ENCODE measurements at regions not wholly inside any gene's neighbourhood (a gene's known extent, or its start where the extent isn't known, plus 50 kb on each side); places are given as distances from the start of the nearest gene placed in this dataset.

- Histone ChIP-seq H3K36me3 (ENCODE audit: control insufficient read depth in 2 of 2, insufficient read depth in 2 of 2, low read length in 2 of 2) (no peaks in the 10 kb centered on the region), H3K4me1 (ENCODE audit: control insufficient read depth, insufficient read depth, low read length) (no peaks in the 10 kb centered on the region), H3K27ac (ENCODE audit: low read length) (no peak overlapping the region), H3K9me3 (ENCODE audit: control insufficient read depth in 2 of 2, low read length in 2 of 2) (no peaks in the 10 kb centered on the region), H3K9ac (ENCODE audit: low read length in 2 of 2) (no peak overlapping the region), H3K27me3 (ENCODE audit: control insufficient read depth in 1 of 2, insufficient read depth in 2 of 2, low read length in 2 of 2) (no peaks in the 10 kb centered on the region), H3K4me3 (ENCODE audit: low read length in 2 of 2) (no peak overlapping the region)
Observed at GRCh38 chr5:164998590-164998989, 1493.2 kb downstream of the MAT2B start.

GRCh38 chr5:165000479-165001190 is 1495.2 kb downstream of the MAT2B start:
- Histone ChIP-seq H3K4me1 (ENCODE audit: control insufficient read depth, insufficient read depth, low read length) (no peaks in the 10 kb centered on the region), H3K27ac (ENCODE audit: low read length) (no peak overlapping the region), H3K36me3 (ENCODE audit: control insufficient read depth in 2 of 2, insufficient read depth in 2 of 2, low read length in 2 of 2) (no peaks in the 10 kb centered on the region), H3K9me3 (ENCODE audit: control insufficient read depth in 2 of 2, low read length in 2 of 2) (no peaks in the 10 kb centered on the region), H3K27me3 (ENCODE audit: control insufficient read depth in 1 of 2, insufficient read depth in 2 of 2, low read length in 2 of 2) (no peaks in the 10 kb centered on the region), H3K9ac (ENCODE audit: low read length in 2 of 2) (no peak overlapping the region), H3K4me3 (ENCODE audit: low read length in 2 of 2) (no peak overlapping the region)

- H3K36me3 ChIP-seq (ENCODE audit: control insufficient read depth in 2 of 2, insufficient read depth in 2 of 2, low read length in 2 of 2), result no peaks in the 10 kb centered on the region
- no peaks in the 10 kb centered on the region for H3K27me3 ChIP-seq (ENCODE audit: control insufficient read depth in 1 of 2, insufficient read depth in 2 of 2, low read length in 2 of 2)
- H3K4me1 ChIP-seq (ENCODE audit: control insufficient read depth, insufficient read depth, low read length), result no peaks in the 10 kb centered on the region
- no peak overlapping the region for H3K9ac ChIP-seq (ENCODE audit: low read length in 2 of 2)
- H3K27ac ChIP-seq (ENCODE audit: low read length), result no peak overlapping the region
- no peak overlapping the region for H3K4me3 ChIP-seq (ENCODE audit: low read length in 2 of 2)
- no peaks in the 10 kb centered on the region for H3K9me3 ChIP-seq (ENCODE audit: control insufficient read depth in 2 of 2, low read length in 2 of 2)
Observed at GRCh38 chr5:165003283-165003682, 1497.9 kb downstream of the MAT2B start.

- Histone ChIP-seq H3K27me3 (ENCODE audit: control insufficient read depth in 1 of 2, insufficient read depth in 2 of 2, low read length in 2 of 2) (no peaks in the 10 kb centered on the region), H3K9me3 (ENCODE audit: control insufficient read depth in 2 of 2, low read length in 2 of 2) (no peaks in the 10 kb centered on the region), H3K4me1 (ENCODE audit: control insufficient read depth, insufficient read depth, low read length) (no peaks in the 10 kb centered on the region), H3K4me3 (ENCODE audit: low read length in 2 of 2) (no peak overlapping the region), H3K27ac (ENCODE audit: low read length) (no peak overlapping the region), H3K36me3 (ENCODE audit: control insufficient read depth in 2 of 2, insufficient read depth in 2 of 2, low read length in 2 of 2) (no peaks in the 10 kb centered on the region), H3K9ac (ENCODE audit: low read length in 2 of 2) (no peak overlapping the region)
Observed at GRCh38 chr5:165004175-165004574, 1498.8 kb downstream of the MAT2B start.

- Histone ChIP-seq H3K27ac (ENCODE audit: low read length) (no peak overlapping the region), H3K4me1 (ENCODE audit: control insufficient read depth, insufficient read depth, low read length) (no peaks in the 10 kb centered on the region), H3K9ac (ENCODE audit: low read length in 2 of 2) (no peak overlapping the region), H3K9me3 (ENCODE audit: control insufficient read depth in 2 of 2, low read length in 2 of 2) (no peaks in the 10 kb centered on the region), H3K36me3 (ENCODE audit: control insufficient read depth in 2 of 2, insufficient read depth in 2 of 2, low read length in 2 of 2) (no peaks in the 10 kb centered on the region), H3K27me3 (ENCODE audit: control insufficient read depth in 1 of 2, insufficient read depth in 2 of 2, low read length in 2 of 2) (no peaks in the 10 kb centered on the region), H3K4me3 (ENCODE audit: low read length in 2 of 2) (no peak overlapping the region)
Observed at GRCh38 chr5:165014439-165014838, 1509.0 kb downstream of the MAT2B start.

GRCh38 chr5:165015126-165015525 is 1509.7 kb downstream of the MAT2B start:
- Histone ChIP-seq H3K4me1 (ENCODE audit: control insufficient read depth, insufficient read depth, low read length) (no peaks in the 10 kb centered on the region), H3K9me3 (ENCODE audit: control insufficient read depth in 2 of 2, low read length in 2 of 2) (no peaks in the 10 kb centered on the region), H3K4me3 (ENCODE audit: low read length in 2 of 2) (no peak overlapping the region), H3K36me3 (ENCODE audit: control insufficient read depth in 2 of 2, insufficient read depth in 2 of 2, low read length in 2 of 2) (no peaks in the 10 kb centered on the region), H3K9ac (ENCODE audit: low read length in 2 of 2) (no peak overlapping the region), H3K27ac (ENCODE audit: low read length) (no peak overlapping the region), H3K27me3 (ENCODE audit: control insufficient read depth in 1 of 2, insufficient read depth in 2 of 2, low read length in 2 of 2) (no peaks in the 10 kb centered on the region)

GRCh38 chr5:165015547-165015946 is 1510.1 kb downstream of the MAT2B start:
- Histone ChIP-seq H3K4me3 (ENCODE audit: low read length in 2 of 2) (no peak overlapping the region), H3K27me3 (ENCODE audit: control insufficient read depth in 1 of 2, insufficient read depth in 2 of 2, low read length in 2 of 2) (no peaks in the 10 kb centered on the region), H3K9me3 (ENCODE audit: control insufficient read depth in 2 of 2, low read length in 2 of 2) (no peaks in the 10 kb centered on the region), H3K27ac (ENCODE audit: low read length) (no peak overlapping the region), H3K36me3 (ENCODE audit: control insufficient read depth in 2 of 2, insufficient read depth in 2 of 2, low read length in 2 of 2) (no peaks in the 10 kb centered on the region), H3K9ac (ENCODE audit: low read length in 2 of 2) (no peak overlapping the region), H3K4me1 (ENCODE audit: control insufficient read depth, insufficient read depth, low read length) (no peaks in the 10 kb centered on the region)

- no peaks in the 10 kb centered on the region for H3K27me3 ChIP-seq (ENCODE audit: control insufficient read depth in 1 of 2, insufficient read depth in 2 of 2, low read length in 2 of 2)
- H3K9ac ChIP-seq (ENCODE audit: low read length in 2 of 2), result no peak overlapping the region
- H3K4me1 ChIP-seq (ENCODE audit: control insufficient read depth, insufficient read depth, low read length), result no peaks in the 10 kb centered on the region
Observed at GRCh38 chr5:165026971-165027370, 1521.6 kb downstream of the MAT2B start.

GRCh38 chr5:165028356-165028755 is 1522.9 kb downstream of the MAT2B start:
- Histone ChIP-seq H3K4me1 (ENCODE audit: control insufficient read depth, insufficient read depth, low read length) (no peaks in the 10 kb centered on the region), H3K4me3 (ENCODE audit: low read length in 2 of 2) (no peak overlapping the region), H3K27me3 (ENCODE audit: control insufficient read depth in 1 of 2, insufficient read depth in 2 of 2, low read length in 2 of 2) (no peaks in the 10 kb centered on the region), H3K36me3 (ENCODE audit: control insufficient read depth in 2 of 2, insufficient read depth in 2 of 2, low read length in 2 of 2) (no peaks in the 10 kb centered on the region), H3K9me3 (ENCODE audit: control insufficient read depth in 2 of 2, low read length in 2 of 2) (no peaks in the 10 kb centered on the region), H3K27ac (ENCODE audit: low read length) (no peak overlapping the region), H3K9ac (ENCODE audit: low read length in 2 of 2) (no peak overlapping the region)

More at GRCh38 chr5:165026971-165027370, 1521.6 kb downstream of the MAT2B start:
- Histone ChIP-seq H3K4me3 (ENCODE audit: low read length in 2 of 2) (no peak overlapping the region), H3K9me3 (ENCODE audit: control insufficient read depth in 2 of 2, low read length in 2 of 2) (no peaks in the 10 kb centered on the region), H3K27ac (ENCODE audit: low read length) (no peak overlapping the region), H3K36me3 (ENCODE audit: control insufficient read depth in 2 of 2, insufficient read depth in 2 of 2, low read length in 2 of 2) (no peaks in the 10 kb centered on the region)

GRCh38 chr5:165029099-165029870 is 1523.9 kb downstream of the MAT2B start:
- no peaks in the 10 kb centered on the region for H3K9me3 ChIP-seq (ENCODE audit: control insufficient read depth in 2 of 2, low read length in 2 of 2)

GRCh38 chr5:165030971-165031370 is 1525.6 kb downstream of the MAT2B start:
- Histone ChIP-seq H3K27ac (ENCODE audit: low read length) (no peak overlapping the region), H3K9ac (ENCODE audit: low read length in 2 of 2) (no peak overlapping the region), H3K27me3 (ENCODE audit: control insufficient read depth in 1 of 2, insufficient read depth in 2 of 2, low read length in 2 of 2) (no peaks in the 10 kb centered on the region), H3K4me3 (ENCODE audit: low read length in 2 of 2) (no peak overlapping the region), H3K9me3 (ENCODE audit: control insufficient read depth in 2 of 2, low read length in 2 of 2) (no peaks in the 10 kb centered on the region), H3K36me3 (ENCODE audit: control insufficient read depth in 2 of 2, insufficient read depth in 2 of 2, low read length in 2 of 2) (no peaks in the 10 kb centered on the region), H3K4me1 (ENCODE audit: control insufficient read depth, insufficient read depth, low read length) (no peaks in the 10 kb centered on the region)

More at GRCh38 chr5:165029099-165029870, 1523.9 kb downstream of the MAT2B start:
- Histone ChIP-seq H3K36me3 (ENCODE audit: control insufficient read depth in 2 of 2, insufficient read depth in 2 of 2, low read length in 2 of 2) (no peaks in the 10 kb centered on the region), H3K27ac (ENCODE audit: low read length) (no peak overlapping the region), H3K27me3 (ENCODE audit: control insufficient read depth in 1 of 2, insufficient read depth in 2 of 2, low read length in 2 of 2) (no peaks in the 10 kb centered on the region), H3K9ac (ENCODE audit: low read length in 2 of 2) (no peak overlapping the region), H3K4me3 (ENCODE audit: low read length in 2 of 2) (no peak overlapping the region), H3K4me1 (ENCODE audit: control insufficient read depth, insufficient read depth, low read length) (no peaks in the 10 kb centered on the region)

All from stomach smooth muscle (tissue), 2 donors.